ENCODE measurements at regions not wholly inside any gene's neighbourhood (a gene's known extent, or its start where the extent isn't known, plus 50 kb on each side); places are given as distances from the start of the nearest gene placed in this dataset.

GRCh38 chr22:27546157-27546935 lies 255.2 kb downstream of the MN1 start:
- POLR2A ChIA-PET, result no interaction called here

GRCh38 chr22:27551402-27551801 lies 250.2 kb downstream of the MN1 start:
- ChIA-PET CTCF (no interaction called here), POLR2A (no interaction called here)

More at GRCh38 chr22:27546157-27546935, 255.2 kb downstream of the MN1 start:
- CTCF ChIA-PET, result no interaction called here

DNA sequence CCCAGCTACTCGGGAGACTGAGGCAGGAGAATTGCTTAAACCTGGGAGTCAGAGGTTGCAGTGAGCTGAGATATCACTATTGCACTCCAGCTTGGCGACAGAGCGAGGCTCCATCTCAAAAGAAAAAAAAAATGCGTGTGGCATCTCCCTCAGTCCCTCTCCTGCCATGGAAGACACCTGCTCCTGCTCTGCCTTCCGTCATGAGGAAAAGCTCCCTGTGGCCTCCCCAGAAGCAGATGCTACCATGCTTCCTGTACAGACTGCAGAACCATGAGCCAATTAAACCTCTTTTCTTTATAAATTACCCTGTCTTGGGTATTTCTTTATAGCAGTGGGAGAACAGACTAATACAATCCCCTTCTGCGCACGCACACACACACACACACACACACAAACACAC lies 249.4 kb downstream of the MN1 start:
- ChIA-PET CTCF (no interaction called here), POLR2A (no interaction called here)

DNA sequence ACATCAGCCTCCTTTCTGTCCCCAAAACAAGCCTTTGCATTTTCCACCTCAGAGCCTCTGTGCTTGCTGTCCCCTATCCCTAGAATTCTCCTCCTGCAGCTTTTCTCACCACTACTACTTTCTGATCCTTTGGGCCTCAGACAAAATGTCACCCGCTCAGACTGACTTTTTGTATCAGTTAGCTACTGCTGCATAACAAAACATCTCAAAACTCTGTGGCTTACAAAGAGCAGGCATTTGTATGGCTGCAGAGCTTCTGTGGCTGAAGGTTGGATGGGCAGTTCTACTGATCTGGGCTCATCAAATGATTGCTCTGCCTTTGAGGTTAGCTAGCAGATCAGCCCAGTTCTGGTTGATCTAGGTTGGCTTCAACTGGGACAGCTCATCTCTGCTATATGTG lies 248.7 kb downstream of the MN1 start:
- ChIA-PET POLR2A (no interaction called here), CTCF (no interaction called here)

DNA sequence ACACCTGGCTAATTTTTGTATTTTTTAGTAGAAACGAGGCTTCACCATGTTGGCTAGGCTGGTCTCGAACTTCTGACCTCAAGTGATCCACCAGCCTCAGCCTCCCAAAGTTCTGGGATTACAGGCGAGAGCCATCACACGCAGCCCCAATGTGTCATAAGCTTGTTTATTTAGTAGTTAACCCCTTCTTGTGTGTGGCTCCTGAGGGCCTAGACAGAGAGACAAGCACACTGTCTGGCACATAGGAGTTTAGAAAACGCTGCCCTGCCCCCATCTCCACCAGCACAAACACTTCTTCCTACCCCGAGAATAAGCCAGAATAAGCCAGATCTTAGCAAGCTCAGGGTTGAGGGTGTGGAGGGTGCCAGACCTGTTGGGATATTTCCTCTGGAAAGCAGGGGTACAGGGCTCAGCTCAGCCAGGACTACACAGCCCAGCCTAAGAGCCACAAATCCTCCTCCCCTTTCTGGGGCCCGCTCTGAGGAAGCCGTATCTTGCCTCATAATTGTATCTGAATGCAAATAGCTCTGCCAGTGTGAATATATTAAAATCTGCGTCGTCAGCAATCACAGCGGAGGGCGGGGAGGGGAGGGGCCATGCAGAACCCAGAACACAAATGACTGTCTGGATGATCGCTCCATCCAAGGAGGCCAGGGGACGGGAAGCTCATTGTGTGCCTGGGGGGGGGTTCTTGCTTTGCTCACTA lies 247.3 kb downstream of the MN1 start:
- ChIA-PET CTCF (no interaction called here), POLR2A (no interaction called here)

GRCh38 chr22:27554841-27555456 lies 246.6 kb downstream of the MN1 start:
- ChIA-PET POLR2A (no interaction called here), CTCF (no interaction called here)

- ChIA-PET CTCF (no interaction called here), POLR2A (no interaction called here)
Observed at GRCh38 chr22:27556371-27556770, 245.2 kb downstream of the MN1 start.

DNA sequence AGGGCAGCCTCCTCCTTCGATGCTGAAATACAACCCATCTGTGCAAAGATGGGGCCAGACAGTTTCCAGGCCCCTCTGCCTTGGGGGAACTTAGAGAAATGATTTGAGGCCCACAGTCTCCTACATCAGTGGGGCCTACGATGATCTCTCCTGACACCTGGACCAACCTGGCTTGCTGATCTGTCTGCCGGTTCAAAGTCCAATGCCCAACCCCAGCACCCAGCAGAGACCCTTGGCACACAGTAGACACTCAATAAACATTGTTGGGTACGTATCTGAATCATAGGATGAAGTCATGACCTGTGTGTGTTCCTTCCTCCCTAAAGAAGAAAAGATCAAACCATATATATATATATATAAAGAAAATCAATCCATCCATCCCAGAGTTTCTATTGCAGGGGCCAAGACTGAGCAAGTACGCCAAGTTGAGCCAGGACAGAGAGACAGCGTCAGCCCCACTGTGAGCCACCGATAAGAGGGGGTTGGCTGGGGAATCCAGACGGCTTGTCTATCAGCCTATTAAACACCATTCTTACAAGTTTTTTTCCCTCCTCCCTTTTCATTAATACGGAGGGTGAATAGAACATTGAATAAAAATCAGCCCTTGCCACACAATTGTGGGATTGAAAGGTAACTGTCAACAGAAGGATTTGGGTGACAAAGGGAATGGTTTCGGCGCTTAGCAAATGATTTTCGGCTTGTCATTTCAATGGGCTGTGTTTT lies 244.1 kb downstream of the MN1 start:
- POLR2A ChIA-PET, result no interaction called here
- CTCF ChIA-PET, result no interaction called here

- ChIA-PET CTCF (no interaction called here), POLR2A (no interaction called here)
Observed at GRCh38 chr22:27558658-27559371, 242.7 kb downstream of the MN1 start.

- CTCF ChIA-PET, result no interaction called here
- POLR2A ChIA-PET, result no interaction called here
Observed at GRCh38 chr22:27560781-27561180, 240.8 kb downstream of the MN1 start.

- ChIA-PET CTCF (no interaction called here), POLR2A (no interaction called here)
Observed at GRCh38 chr22:27561286-27561904, 240.2 kb downstream of the MN1 start.

DNA sequence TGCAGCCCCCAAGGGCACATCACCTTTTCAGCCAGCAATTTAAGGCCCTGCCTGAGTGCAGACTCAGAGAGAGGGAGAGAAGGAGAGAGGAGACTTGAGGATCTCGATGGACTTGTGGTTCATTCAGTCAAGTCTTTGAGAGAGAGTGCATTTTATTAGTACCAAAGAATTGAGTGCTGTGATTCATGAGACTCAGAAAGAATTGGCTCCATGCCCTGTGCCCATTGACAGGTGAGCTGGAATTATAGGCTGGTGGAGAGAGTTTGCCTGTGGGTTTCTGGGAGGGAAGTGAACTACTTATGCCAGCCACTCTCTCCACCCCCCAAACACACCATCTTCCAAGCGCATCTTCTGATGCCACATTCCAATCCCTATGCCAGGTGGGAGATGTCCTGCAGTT lies 236.8 kb downstream of the MN1 start:
- POLR2A ChIA-PET, result no interaction called here

DNA sequence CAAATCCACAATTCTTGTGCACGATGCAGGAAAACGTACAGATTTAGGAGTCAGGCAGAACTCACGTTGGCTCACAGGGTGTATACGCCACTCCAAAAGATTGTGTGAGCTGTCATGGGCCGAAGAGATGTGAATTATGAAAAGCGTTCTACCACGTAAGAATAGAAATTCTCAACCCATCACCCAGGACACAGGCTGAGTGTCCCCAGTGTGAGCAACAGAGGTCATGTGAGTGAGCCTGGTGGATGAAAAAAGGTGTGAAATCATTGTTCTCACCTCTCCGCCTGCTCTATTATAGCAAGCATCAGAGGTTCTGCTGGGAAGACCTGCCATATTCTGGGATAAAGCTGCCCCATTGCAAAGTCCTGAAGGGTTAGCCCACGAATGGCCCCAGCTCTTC lies 235.0 kb downstream of the MN1 start:
- ChIA-PET POLR2A (no interaction called here), CTCF (no interaction called here)

More for the DNA sequence above, 236.8 kb downstream of the MN1 start:
- CTCF ChIA-PET, result no interaction called here

- ChIA-PET POLR2A (no interaction called here), CTCF (no interaction called here)
Observed at GRCh38 chr22:27568265-27568664, 233.3 kb downstream of the MN1 start.

- CTCF ChIA-PET, result no interaction called here
- POLR2A ChIA-PET, result no interaction called here
Observed at GRCh38 chr22:27571463-27572277, 229.9 kb downstream of the MN1 start.

DNA sequence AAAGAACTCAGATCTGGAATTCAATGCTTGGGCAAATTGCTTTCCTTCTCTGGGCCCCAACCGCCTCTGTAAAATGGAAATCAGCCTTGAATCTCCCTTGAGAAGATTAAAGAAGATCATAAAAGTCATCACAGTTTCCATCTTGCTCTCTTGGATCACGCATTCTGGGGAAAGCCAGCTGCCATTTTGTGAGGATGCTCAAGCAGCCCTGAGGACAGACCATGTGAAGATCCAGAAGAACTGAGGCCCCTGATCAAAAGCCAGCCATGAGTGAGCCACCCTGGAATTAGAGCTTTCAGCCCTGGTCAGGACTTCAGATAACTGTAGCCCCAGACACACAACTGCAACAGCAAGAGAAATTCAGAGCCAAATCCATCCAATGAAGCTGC lies 229.3 kb downstream of the MN1 start:
- CTCF ChIA-PET, result no interaction called here
- POLR2A ChIA-PET, result no interaction called here

DNA sequence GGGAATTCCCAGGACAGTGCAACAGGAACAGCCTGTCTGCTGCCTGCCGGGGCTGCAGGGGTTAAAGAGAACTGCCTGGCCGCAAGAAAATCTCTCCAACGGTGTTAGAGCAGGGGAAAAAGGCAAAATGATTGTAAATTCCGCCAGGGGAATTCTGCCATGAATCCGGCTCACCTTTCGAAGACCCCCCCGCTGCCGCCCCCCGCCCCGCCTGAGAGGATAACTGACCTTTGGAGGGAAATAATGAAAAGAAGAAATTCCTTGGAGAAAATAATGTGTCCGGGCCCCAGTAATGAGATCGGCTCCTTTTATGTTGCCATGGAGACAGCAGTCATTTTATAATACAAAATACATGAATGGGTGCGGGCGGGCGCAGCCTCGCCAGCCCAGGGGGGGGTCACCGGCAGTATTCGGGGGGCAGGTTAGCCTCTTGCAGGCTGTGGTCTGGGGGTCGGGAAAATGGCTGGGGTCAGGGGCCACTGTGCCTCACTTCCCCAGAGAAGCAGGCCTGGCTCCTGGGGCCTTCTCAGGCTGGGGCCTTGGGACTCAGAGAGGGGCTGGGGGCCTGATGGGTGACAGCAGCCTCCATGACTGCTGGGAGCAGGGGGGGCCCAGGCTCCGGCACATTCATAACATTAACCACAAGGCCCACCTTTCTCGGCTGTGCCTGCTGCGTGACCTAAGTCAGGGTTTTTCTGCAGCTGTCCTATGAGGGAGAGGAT lies 228.1 kb downstream of the MN1 start:
- CTCF ChIA-PET, result no interaction called here
- POLR2A ChIA-PET, result no interaction called here

DNA sequence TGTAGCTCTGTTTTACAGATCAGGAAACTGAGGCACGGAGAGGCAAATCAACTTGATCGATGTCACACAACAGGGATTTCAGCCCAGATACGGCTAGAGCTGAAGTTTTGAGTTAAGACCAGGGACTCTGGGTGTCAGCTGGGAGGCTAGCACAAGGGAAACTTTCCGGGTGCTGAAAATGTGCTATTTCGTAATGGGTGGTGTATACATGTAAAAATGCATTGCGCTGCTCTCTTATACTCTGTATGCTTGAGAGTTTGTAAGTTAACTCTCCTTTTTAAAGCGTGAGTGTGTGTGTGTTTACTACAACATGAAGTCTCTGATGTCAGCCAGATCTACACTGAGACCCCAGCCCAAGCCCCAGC lies 227.6 kb downstream of the MN1 start:
- POLR2A ChIA-PET, result no interaction called here
- CTCF ChIA-PET, result no interaction called here

GRCh38 chr22:27574651-27575050 lies 226.9 kb downstream of the MN1 start:
- ChIA-PET CTCF (no interaction called here), POLR2A (no interaction called here)

All from activated CD8-positive, alpha-beta memory T cell treated with anti-CD3 and anti-CD28 coated beads for 36 hours (primary cell).